SW 1271 (cell line): ENCODE measurements at regions not wholly inside any gene's neighbourhood (a gene's known extent, or its start where the extent isn't known, plus 50 kb on each side); places are given as distances from the start of the nearest gene placed in this dataset.
A peak's percentile ranks its signal among the peaks of the same experiment; 100 is the strongest.

Experiments
- DNase-seq, 2 experiments: peaks; one replicate each; lab custom pipeline; 2025; lab: John Stamatoyannopoulos, UW

DNA sequence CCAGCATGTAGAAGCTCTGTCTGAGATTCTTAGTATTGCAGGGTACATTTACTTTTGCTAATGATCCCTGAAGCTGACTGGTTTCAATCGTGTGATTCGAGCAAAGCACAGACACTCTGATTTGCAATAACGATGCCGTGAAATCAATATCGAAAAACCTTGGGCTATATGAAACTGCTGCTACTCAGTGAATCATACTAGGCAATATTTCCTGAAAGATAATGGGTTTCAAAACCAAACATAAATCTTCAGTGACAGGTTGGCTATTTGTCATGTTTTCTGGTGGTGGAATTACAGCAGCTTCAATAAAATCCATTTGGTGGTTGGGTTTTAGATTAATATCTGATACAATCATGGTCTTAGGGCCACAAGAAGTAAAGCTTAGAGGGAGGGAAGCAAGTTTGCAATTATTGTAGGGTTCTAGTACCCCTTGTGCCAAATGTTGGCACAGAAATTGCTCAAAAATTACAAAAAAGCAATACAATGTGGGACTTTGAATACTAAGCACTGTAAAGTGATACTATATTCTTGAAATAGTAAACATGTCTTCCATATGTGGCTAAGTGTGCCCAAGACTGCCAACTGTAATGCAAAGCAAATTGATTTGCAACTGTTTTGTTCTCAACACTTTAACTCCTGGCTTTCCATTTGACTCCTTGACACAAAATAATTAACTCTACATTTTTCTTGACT, 112.4 kb upstream of the JAZF1 start:
- no peak for DNase-seq

DNA sequence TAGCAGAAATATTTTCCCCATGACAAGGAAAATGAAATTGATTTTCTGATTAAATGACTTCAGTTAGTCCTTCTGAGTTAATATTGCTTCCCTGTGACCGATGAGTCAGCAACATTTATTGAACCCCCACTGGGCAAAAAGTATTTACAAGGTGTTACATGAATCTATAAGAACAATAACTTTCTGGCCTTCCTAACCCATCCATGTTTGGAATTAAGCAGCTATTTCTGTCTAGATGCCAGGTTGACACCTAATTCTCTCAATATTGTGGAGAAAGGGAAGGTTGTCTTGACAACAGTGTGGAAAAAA, 112.9 kb upstream of the JAZF1 start:
- no peak for DNase-seq

DNA sequence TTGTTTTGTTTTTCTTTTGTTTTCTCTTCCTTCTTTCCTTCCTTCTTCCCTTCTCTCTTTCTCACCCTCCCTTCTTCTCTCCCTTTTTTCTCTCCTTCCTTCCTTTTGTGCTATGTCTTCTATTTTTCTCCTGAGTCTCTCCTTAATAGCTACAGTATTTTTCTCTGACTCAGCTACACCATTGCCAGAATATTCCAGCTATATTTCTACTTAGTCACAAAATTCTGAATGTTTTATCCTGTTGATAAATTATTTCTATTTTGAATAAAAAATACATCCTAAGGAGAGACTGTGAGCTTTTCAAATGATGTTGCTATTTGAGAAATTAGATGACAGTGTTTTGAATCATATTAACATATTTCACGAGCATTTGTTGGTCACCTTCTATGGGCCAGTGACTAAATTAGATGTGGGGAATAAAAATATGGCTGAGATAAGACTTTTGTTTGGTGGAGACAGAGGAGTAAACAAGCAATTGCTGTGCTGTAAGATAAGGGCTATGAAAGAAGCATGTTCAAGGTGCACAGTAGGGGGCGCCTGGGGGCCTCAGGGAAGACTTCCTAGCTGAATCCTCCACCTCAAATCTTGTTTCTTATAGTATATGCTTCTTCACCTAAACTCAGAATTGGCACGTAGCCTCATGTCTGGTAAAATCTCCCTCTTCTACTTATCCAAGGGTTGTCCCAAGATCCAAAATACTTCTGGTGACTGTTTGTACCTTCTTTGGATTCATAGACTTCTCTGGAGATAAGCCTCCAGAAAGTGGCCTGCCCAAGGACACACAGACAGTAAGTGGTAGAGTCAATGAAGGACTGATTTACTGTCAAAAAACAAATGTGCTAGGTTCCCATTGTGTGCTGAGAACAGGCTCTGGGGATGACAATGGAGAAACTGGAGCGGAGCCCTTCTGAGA, 115.5 kb upstream of the CREB5 start:
- DNase-seq = peak in 1 of 2 experiments; percentile 44

DNA sequence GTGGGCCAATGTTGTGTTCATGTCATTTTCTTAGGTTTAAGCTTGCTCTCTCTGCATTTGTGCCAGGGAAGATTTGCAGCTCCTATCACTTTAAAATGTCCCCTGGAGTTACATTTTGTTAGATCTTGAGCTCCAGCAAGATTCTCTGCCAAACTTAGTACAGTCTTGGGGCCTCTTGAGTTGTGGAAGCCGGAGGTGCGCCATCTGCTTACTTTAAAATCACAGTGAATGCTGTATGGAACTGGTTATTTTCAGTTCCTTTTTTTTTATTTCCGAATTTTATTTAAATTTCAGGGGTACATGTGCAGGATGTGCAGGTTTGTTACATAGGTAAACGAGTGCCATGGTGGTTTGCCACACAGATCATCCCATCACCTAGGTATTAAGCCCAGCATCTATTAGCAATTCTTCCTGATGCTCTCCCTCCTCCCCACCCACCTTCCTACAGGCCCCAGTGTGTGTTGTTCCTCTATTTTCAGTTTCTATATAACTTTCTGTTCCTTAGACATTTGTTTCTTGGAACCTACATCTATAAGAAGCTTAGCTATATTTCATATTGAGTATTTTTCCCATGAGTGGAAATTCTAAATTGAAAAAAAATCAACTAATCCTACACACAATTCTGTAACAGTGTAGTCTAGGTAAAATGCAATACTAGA, 114.4 kb upstream of the CREB5 start:
- DNase-seq = no peak

- DNase-seq = peak; percentile 13 to 39
Measured at GRCh38 chr7:28298870-28299518, 113.3 kb upstream of the CREB5 start.

DNA sequence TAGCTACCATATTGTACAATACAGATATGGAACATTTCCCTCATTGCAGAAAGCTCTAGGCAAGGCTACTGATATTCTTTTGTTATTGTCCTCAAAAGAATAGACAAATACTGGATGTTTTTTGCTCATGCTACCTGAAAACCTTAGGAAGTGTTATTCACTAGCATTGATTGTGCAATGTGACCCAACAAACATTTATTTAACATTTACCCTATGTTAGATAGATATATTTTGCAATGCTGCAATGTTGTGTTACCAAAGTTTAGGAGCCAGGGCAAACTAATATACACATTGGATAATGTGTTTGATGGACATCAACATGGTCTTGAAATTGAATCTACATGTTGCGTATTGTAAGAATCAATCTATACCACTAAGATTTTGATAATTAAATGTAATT, 112.8 kb upstream of the CREB5 start:
- DNase-seq = no peak

- no peak for DNase-seq
Measured at GRCh38 chr7:28300488-28300887, 111.8 kb upstream of the CREB5 start.

GRCh38 chr7:28301148-28301641, 111.1 kb upstream of the CREB5 start:
- DNase-seq = no peak

GRCh38 chr7:28304290-28304689, 108.0 kb upstream of the CREB5 start:
- no peak for DNase-seq

DNA sequence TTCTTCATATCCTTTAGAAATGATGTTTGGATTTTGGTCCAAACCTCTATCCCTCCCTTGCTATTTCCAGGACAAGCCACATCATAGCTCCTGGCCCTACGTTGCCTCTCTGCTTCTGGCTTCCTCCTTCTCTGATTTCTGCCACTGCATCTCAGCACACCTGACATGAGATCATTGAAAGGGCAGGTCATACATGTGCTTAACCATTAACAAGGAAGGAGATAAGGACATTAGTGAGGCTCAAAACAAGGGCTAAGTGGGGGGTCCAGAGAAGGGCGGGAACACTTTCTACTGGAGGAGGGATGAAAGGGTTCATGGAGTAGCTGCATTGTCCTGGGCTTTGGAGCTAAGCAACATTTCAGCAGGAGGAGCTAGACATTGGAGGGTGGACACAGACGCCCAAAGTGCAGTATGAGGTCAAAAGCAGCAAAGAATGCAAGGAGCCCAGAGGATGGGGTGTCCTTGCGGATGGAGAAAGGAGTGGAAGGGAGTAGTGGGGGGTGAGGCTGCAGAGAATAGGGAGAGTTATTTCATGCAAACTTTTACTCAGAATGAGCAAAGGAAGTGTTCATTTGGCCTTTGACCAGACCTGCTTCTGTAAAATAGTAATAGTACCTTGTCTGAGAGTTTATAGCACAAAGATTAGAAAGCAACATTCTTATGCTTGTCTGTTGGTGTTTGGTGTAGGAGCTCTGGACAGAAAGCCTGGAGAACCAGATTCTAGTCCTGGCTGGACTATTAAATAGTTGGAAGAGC, 102.4 kb upstream of the CREB5 start:
- DNase-seq = no peak

DNA sequence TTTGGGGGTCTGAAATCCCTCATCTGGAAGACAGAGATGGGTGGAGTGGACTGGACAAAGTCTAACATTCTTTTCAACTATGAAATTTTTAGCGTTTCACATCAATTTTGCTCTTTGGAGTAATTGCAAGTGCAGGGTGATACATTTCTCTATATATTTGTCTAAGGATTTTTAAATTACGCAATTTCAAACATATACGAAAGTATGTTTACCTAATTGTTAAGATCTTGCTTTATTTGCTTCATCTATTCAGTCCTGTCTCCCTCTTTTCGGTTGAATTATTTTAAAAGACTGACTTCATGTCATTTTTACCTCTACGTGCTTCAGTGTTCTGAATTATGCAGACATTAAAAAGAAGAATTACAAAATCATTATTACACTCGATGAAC, 101.9 kb upstream of the CREB5 start:
- no peak for DNase-seq

GRCh38 chr7:28311670-28312069, 100.6 kb upstream of the CREB5 start:
- DNase-seq = no peak

DNA sequence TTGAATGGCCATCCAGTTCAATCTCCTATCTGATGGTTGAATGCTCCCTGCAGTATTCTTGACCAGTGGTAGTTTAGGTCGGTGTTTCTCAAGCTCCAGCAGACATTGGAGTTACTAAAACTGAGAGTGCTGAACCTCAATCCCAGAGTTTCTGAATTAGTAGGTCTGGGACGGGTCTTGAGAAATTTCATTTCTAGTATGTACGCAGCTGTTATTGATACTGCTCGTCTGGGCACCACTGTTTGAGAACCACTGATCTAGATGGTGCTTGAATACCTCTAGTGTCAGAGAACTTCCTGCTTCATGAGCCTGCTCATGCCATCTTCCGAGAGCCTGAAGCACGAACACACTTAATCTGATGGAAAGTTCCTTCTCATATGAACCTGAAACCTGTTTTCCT, 99.4 kb upstream of the CREB5 start:
- no peak for DNase-seq

DNA sequence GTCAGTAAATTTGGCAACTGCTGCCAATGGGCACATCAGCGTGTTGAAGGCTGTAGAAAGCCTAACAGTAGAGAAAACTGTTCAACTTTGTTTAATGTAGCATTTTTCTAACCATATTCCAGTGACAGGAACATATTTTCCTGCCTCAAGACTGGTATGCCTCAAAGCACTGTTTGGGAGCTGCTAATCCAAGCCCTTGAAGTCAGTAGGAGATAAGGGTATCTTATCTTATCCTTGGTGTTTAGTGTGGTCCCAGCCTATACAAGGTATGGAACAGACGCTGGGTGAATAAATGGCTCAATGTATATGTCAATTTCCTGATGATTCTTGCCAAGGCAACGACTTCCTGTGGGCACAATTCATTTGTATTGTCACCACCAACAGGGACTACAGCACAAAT, 97.5 kb upstream of the CREB5 start:
- no peak for DNase-seq

DNA sequence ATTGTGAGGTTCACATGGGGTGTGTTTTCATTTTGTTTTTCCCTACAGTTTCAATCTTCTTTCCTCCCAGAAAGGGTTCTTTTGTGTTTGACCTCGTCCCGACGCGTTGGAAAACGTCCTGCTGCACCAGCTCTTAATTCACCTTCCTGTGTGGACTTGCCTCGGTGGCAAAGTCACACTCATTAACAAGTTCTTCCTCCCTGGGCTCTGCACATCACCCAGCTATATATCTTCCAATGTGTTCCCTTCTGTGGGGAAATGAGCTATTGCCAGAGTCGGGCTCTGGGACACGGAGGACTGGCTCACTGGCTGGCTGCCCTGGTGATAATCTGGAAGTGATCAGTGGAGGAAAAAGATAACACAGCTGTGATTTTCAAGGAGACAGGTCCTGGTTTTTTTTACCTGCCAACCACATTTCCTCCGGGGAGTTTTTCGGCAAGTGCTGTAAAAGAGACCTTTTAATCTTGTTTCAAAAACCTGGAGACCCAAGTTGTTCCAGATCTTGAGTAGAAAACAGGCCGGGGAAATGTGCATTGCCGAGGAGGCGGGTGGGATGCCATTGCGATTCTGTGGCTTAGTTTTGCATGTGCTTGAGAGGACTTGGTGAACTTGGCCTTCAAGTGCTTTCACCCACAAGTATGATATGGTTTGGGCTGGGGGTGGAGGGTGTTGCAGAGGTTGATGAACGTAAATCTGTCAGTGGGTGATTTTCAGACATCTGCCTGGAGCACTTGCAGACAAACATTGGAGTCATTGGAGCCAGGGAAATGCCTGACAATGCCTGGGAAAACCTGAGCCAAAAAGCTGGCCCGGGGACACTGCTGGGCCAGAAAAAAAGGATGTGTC, 96.5 kb upstream of the CREB5 start:
- no peak for DNase-seq

GRCh38 chr7:28316489-28316888, 95.8 kb upstream of the CREB5 start:
- no peak for DNase-seq

GRCh38 chr7:28318101-28318762, 94.1 kb upstream of the CREB5 start:
- DNase-seq = no peak

DNA sequence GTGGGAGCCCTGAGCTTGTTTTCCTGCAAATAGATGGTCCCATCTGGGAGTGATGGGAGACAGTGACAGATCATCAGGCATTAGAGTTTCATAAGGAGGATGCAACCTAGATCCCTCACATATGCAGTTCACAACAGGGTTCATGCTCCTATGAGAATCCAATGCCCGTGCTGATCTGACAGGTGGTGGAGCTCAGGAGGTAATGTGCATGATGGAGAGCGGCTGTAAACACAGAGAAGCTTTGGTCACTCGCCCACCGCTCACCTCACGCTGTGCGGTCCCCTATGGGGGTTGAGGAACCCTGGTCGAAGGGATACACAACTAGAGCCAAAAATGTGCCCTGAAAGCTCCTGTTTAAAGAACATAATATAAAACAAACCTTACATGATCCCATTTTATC, 88.5 kb upstream of the CREB5 start:
- no peak for DNase-seq

GRCh38 chr7:28328146-28328545, 84.2 kb upstream of the CREB5 start:
- no peak for DNase-seq
